ENCODE measurements at regions not wholly inside any gene's neighbourhood (a gene's known extent, or its start where the extent isn't known, plus 50 kb on each side); places are given as distances from the start of the nearest gene placed in this dataset.

DNA sequence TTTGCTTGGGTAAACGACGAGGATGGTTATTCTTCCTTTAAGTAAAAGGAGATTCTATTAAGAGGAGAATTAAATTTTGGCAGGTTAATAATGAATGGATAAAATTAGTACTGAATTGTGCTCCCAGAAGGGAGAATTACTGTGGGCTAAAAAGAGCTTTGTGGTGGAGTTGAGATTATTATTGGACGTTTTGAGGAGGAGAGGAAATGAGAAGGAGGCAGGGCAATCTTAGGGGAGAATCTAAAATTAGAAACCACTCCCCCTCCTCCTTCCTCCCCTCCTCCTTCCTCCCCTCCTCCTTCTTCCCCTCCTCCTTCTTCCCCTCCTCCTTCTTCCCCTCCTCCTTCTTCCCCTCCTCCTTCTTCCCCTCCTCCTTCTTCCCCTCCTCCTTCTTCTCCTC is 331.8 kb downstream of the PRL start:
- no peak for DNase-seq (ENCODE audit: low read depth)

GRCh38 chr6:21965953-21966539 is 330.8 kb downstream of the PRL start:
- DNase-seq (ENCODE audit: low read depth) = no peak

DNA sequence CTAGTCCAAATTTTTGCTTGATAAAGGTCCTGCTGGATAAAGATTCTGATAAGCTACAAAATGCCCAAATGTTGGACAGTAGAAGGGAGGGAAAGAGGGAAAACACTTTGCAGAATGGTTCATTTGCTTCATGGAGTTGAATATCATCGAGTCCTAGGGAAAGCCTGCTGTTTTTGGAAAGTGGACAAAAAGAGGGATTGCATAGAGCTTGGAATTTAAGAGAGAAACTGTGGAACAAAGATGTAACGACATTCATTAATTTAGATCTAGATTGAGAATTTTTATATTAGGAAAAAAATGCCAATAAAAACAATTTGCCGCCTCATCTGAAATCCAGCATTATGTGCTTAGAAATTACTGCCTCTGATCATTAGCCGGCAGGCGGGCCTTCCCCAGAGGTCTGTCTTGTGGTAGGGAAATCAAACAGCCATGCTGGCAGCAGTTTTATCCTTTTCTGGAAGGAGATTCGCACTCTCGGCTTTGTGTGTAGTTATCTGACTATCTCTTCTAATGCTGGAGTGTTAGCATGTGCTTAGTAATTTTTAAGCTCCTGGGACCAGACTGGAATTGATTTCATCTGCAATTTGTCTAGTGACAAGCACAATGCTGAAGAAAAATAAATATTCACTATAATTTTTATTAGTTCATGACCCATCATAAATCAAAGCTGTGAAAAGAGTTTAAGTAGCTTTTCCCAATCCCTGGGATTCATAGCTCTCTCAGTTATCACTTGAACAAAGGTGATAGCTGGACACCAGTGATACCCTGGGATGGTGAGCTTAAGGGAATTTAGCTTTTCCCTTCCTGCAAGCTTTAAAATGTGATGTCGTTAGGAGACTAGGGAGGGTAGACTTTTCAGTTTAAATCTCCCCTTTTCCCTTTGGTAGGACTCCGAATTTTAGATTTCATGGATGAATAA is 329.5 kb downstream of the PRL start:
- DNase-seq (ENCODE audit: low read depth) = no peak

DNA sequence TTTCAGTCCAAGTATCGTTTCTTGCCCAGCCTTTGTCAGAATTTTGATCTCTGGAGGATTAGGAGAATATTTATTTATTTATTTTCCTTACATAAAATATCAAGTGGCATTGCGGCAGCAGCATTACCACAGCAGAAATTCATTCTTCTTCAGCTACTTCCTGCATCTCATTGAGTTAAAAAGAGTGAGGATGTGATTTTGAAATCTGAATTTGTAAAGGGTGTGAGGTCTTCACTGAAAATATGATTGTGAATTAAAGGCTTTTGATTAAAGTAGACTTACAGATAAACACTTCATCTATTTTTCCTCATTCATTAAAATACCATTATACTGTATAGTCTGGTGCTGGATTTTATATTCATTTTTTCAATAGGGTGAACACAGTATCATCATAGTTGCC is 328.4 kb downstream of the PRL start:
- DNase-seq (ENCODE audit: low read depth) = no peak

- no peak for DNase-seq (ENCODE audit: low read depth)
Measured at GRCh38 chr6:21969192-21969591, 327.6 kb downstream of the PRL start.

DNA sequence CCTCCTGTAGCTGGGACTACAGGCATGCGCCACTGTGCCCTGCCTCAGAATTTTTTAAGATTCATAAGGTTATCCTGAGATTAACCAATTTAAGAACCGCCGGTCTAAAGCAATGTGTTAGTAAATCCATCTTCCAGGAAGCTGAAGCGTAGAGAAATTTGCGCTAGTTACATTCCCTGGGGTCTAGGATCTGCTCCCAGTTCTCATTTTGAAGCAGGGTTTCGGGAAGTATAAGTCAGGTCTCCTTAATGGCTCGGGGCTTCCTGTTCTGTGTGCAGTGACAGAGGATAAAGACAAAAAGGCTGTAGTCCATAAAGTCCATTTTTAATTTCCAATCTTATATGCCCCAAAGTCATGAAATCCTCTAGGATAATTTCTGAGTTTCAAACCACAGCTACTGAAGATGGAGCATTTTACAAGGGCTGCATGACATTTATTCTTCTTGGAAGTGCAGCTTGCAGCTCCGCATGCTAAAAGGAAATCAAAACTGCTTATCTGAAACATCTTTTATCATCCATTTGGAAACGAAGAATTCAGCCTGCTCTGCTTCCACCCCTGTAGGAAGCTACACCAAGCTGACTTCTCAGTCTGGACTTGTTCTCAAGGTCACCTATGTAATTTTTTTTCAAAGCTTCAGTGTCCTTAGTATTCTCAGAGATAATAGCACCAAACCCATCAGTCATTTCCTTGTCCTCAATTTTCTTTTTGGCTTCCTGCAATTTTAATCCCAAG is 326.1 kb downstream of the PRL start:
- DNase-seq (ENCODE audit: low read depth) = no peak

DNA sequence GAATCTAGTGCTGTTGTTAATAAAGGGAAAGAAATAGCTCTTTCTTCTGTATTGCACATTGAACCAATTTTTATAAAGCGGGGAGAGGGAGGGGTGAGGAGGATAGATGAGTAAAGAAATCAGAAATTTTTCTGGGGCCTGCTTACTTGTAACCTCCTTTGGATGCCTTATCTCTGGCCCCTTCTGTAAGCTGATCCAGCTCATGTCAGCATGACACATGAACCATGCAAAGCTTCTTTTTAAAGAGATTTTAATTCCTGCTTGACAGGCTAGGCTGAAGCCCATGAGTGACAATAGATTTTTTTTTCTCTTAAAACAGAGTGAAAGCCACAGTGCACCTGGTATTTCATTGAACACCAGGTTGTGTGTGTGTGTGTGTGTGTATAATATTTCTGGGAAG is 325.3 kb downstream of the PRL start:
- no peak for DNase-seq (ENCODE audit: low read depth)

DNA sequence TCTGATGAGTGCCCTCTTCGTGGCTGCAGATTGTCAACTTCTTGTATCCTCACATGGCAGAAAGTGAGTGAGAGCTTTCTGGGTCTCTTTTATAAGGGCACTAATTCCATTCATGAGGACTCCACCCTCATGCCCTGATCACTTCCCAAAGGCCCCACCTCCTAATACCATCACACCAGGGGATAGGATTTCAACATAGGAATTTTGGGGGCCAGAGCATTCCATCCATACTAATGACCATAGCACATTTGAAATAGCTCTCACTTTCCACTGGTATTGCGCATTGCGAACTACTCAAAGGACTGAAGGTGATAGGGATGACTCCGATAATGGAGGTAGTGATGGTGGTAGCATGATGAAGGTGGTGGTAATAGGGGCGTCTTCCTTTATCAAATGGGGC is 324.3 kb downstream of the PRL start:
- DNase-seq (ENCODE audit: low read depth) = no peak

DNA sequence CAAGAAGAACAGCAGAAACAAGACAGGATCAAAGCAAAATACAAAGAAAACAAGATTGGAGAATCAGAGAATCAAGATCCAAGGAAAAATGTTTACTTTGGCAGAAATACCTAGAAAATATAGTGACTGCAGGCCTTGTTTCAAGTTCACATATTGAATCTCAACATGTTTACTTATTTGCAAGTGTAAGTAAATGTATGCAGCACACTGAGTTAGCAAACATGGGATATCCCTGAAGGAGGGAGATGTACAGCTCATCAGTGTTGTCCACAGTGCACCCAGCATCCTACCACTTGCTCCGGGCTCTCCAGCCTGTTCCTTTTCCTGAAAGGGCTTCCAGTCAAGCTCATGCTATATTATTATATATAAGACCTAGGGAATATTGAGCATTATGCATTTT is 319.5 kb downstream of the PRL start:
- no peak for DNase-seq (ENCODE audit: low read depth)

DNA sequence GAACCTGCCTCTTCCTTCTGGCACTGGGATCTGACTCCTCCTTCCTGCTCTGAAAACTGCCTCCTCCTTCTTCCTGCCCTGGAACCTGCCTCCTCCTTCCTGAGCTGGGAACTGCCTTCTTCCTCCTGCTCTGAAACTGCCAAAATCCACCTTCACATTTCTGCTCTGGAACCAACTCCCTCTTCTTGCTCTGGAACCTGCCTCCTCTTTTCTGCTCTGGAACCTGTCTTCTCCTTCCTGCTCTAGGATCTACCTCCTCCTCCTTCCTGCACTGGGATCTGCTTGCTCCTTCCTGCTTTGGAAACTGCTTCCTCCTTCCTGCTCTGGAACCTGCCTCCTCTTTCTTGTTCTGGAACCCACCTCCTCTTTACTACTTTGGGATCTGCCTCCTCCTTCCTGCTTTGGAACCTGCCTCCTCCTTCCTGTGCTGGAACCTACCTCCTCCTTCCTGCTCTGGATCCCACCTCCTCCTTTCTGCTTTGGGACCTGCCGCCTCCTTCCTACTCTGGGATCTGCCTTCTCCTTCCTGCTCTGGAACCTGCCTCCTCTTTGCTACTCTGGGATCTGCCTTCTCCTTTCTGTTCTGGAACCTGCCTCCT is 315.5 kb downstream of the PRL start:
- no peak for DNase-seq (ENCODE audit: low read depth)

DNA sequence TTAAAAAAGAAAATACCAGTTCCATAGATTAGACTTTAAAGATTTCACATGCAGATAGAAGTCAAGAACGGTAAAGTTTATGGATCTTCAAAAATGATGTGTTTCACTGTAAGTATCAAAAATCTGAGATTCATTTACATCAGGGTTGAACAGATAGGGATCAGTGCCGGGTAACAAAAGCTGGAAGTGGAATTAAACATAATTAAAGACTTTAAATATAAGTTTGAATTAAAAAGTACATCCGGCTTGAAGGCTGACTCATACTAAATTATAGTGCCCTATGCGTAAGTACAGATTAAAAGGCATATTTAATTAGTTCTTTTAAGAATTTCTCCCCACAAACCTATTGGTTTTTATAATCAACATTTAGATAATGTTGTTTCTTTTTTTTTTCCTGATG is 312.7 kb downstream of the PRL start:
- no peak for DNase-seq (ENCODE audit: low read depth)

GRCh38 chr6:21984561-21984960 is 312.3 kb downstream of the PRL start:
- no peak for DNase-seq (ENCODE audit: low read depth)

DNA sequence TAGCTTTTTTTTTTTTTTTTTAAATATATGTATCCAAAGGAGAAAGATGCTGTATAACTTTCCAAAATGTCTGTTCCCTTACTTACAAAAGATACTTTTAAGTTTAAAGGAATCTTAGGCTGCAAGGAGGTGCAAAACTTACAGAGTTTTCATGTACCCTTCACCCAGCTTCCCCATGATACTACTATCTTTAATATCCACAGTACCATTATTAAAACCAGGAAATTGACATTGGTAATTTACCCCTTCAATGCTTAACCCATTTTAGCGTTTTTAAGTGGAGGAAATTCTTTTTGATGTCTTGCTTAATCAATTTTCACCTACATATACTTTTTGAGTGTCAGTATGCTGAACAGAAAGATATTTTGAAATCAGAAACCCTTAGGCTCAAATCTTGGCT is 310.9 kb downstream of the PRL start:
- no peak for DNase-seq (ENCODE audit: low read depth)

DNA sequence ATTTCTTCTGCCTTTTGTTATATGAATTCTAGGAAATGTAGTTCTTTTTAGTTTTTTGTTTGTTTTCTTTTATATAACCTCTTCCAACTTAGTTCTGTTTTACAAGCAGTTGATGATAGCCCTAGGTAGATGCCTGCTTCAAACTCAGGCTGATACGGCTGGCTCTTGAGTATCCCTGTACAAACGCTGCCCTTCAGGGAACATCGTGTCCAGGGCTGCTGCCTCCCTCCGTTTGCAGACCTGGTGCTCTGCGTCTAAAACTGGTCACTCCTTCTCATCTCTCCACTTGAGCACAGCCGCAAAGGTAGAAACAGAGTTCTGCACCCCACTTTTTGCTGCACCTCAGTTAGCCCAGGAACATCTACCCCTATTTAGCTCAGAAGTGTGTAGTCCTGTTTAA is 310.1 kb downstream of the PRL start:
- DNase-seq (ENCODE audit: low read depth) = no peak

- DNase-seq (ENCODE audit: low read depth) = peak; percentile 20
Measured at GRCh38 chr6:21987501-21987957, 309.3 kb downstream of the PRL start.

DNA sequence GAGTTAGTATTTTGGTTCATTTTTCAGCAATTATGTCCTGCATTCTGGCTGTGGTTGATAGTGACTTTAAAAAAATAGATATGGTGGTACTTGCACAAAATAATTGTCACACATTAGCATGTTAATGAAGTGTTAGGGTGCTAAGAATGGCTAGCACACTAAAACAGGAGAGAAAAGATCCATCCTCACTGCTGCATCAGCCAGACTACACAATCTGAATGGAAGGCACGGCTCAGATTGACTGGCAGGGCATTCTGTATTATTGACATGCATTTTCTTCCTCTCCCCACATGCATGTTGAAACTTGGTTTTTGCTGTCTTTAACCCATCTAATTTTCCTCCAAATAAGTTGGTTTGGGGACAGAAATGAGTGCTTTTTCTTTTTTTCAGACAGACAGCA is 306.3 kb downstream of the PRL start:
- DNase-seq (ENCODE audit: low read depth) = no peak

DNA sequence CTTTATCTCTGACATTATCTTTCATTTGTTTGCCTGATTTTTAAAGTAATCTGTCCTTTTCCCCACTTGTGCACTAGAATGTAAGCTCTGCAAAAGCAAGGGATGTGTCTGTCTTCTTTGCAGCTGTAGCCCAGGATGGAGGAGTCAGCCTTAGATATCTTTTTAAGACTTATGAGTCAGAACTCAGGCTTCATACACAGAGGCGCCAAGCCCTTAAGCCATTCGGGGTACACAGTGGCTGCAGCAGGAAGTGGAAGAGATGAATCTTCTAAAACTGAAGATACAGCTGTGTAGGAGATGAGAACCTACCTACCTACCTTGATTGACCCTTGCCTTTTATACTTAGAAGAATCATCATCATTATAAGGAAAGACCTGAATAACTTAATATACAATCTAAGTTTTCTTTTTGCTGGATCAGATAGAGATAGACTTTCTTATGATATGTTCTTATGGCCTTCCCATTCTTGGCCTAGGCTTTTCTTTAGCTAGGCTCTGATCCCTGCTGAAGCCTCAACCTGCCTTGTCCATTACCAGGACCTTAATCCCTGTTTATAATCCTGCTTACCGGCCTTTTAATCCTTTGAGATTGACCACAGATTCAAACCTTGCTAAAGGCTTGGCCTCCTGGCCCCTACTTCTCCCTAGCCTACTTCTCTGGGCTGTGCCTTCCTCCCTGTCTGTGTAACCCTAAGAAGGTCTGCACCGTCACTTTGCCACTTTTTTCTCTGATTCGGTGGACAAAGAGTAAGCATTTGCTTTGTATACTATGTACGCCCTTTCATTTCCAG is 304.5 kb downstream of the PRL start:
- no peak for DNase-seq (ENCODE audit: low read depth)

GRCh38 chr6:21993841-21994240 is 303.0 kb downstream of the PRL start:
- no peak for DNase-seq (ENCODE audit: low read depth)

- no peak for DNase-seq (ENCODE audit: low read depth)
Measured at GRCh38 chr6:21994821-21995220, 302.0 kb downstream of the PRL start.

DNA sequence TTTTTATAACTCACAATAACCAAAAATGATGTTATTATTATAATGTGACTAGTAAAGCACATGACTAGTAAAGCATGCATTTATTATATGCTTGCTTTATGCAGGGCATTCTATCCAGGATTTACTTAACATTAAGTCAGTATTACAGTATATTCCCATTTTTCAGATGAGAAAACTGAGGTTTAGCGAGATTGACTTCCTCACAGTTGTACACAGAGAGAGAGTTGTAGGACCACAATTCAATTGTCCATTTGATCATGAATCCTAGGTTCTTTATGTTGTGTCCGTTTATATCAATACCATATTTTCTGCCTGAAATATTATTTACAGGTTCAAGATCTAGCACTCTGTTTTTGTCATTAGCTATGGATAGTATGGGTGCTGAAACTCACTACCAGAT is 301.5 kb downstream of the PRL start:
- no peak for DNase-seq (ENCODE audit: low read depth)

DNA sequence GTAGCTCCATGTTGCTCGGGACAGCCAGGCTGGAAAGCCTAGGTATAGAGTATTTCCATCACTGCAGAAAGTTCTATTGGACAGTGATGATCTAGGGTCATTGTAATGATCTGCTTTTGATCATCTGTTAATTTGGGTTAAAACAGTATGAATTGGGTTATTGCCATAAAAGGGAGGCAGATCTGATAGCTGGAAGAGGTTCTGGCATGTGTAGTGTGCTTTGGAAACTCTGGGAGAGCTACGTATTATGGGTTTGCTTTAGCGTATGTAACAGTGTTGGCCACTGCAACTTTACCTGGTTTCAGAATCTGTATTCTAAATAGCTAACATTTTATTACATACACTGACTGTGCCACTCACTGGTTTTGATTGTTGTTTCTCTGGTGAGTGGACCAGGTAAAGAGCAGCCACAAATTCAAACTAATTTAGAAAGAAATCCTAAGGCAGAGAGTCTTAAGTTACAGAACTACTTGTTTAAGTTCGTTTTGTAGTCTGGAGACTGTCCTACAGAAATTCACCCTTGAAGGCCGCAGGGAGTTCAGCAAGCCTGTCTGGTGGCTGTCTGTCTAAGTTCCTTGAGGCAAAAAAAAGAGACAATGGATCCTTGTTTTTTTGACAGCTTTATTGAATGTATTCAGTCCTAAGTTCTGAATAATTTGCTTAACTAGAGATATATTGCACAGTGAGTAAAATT is 300.3 kb downstream of the PRL start:
- no peak for DNase-seq (ENCODE audit: low read depth)

Measured in HS-27A (cell line).